ENCODE measurements at regions not wholly inside any gene's neighbourhood (a gene's known extent, or its start where the extent isn't known, plus 50 kb on each side); places are given as distances from the start of the nearest gene placed in this dataset.

DNA sequence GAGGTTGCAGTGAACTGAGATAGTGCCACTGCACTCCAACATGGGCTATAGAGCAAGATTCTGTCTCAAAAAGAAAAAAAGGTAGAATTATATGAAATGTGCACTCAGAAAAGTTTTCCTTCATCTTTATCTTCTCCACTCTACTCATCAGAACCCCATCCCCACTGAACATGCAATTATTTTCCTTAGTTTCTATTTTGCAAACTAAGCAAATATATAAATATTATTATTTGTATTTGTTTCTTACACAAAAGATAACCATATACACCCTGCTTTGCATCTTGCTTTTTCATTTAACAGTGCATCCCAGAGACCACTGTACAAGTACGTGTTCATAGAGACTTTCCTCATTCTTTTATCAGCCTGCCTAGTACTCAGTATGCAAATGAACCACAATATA, 68.0 kb upstream of the ACAN start:
- H3K4me3 ChIP-seq: no peak overlapping the region
- no peaks in the 10 kb centered on the region for H3K36me3 ChIP-seq
- no peak for FAIRE-seq
- H3K9me3 ChIP-seq: no peaks in the 10 kb centered on the region
- H3K27ac ChIP-seq: no peak overlapping the region
- intact Hi-C loops (cut with DNase I): no loop called here
- 63 to 76% methylated on average over 1 of the region's 1 CpG for WGBS, 2 donors
- no peaks in the 10 kb centered on the region for H3K4me1 ChIP-seq
- ATAC-seq: no peak
- H3K27me3 ChIP-seq: peaks cover 0 to 4% (median 0%) of the 10 kb centered on the region in 4 donors
- no peak for DNase-seq
- TF ChIP-seq, protein P1, sequence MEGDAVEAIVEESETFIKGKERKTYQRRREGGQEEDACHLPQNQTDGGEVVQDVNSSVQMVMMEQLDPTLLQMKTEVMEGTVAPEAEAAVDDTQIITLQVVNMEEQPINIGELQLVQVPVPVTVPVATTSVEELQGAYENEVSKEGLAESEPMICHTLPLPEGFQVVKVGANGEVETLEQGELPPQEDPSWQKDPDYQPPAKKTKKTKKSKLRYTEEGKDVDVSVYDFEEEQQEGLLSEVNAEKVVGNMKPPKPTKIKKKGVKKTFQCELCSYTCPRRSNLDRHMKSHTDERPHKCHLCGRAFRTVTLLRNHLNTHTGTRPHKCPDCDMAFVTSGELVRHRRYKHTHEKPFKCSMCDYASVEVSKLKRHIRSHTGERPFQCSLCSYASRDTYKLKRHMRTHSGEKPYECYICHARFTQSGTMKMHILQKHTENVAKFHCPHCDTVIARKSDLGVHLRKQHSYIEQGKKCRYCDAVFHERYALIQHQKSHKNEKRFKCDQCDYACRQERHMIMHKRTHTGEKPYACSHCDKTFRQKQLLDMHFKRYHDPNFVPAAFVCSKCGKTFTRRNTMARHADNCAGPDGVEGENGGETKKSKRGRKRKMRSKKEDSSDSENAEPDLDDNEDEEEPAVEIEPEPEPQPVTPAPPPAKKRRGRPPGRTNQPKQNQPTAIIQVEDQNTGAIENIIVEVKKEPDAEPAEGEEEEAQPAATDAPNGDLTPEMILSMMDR (IDR thresholded peaks at IDR 0.05): no peak

DNA sequence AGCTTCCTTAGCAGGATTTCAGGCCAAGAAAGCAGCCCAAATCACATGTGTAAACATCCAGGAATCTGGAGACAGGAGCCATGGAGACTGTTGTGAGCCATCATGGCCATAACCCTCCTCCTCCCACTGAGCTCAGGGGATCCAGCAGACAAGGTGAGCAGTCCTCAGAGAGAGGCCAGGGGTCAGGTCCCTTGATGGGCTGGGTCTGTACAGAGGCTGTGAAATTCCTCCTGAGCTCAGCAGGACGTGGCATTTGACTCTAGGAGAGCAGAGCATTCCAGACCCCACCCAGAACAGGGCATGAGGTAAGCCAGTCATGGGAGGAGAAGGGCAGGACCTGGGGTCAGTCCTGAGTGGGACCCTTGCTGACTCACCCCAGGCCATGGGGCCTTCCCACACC, 67.0 kb upstream of the ACAN start:
- DNase-seq: no peak
- Histone ChIP-seq H3K4me3 (no peak overlapping the region), H3K4me1 (no peaks in the 10 kb centered on the region), H3K27me3 (peaks cover 0 to 4% (median 0%) of the 10 kb centered on the region in 4 donors), H3K36me3 (no peaks in the 10 kb centered on the region), H3K9me3 (no peaks in the 10 kb centered on the region), H3K27ac (no peak overlapping the region)
- intact Hi-C loops (cut with DNase I): no loop called here
- ATAC-seq: no peak
- WGBS, 2 donors: 8 to 24% methylated on average over 1 of the region's 1 CpG
- FAIRE-seq: no peak
- TF ChIP-seq, protein P1 (IDR thresholded peaks at IDR 0.05): no peak

DNA sequence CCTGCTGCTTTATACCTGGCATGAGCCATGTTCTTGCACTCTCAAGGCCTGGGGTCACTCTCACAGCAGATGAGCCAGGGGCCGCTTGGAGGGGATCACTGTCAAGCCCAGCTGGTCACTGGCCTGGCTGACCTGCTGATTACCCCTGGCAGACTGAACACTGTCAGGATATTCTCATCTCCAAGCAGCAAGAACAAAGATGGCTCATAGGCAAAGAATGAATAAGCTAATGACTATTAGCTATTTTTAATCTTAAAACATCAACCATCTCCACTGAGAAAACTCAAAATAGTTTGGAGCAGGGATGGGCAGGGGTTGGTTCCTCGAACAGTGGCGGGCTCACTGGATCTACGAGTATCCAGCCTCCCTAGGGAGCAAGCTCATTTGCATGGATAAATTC, 64.4 kb upstream of the ACAN start:
- TF ChIP-seq, protein P1 (IDR thresholded peaks at IDR 0.05): no peak
- Histone ChIP-seq H3K9me3 (no peaks in the 10 kb centered on the region), H3K4me3 (no peak overlapping the region), H3K27ac (no peak overlapping the region), H3K36me3 (no peaks in the 10 kb centered on the region), H3K4me1 (no peaks in the 10 kb centered on the region), H3K27me3 (peaks cover 0 to 4% (median under 1%) of the 10 kb centered on the region in 4 donors)
- ATAC-seq: no peak
- intact Hi-C loops (cut with DNase I): no loop called here
- WGBS, 2 donors: 51 to 52% methylated on average over 4 of the region's 4 CpGs
- no peak for DNase-seq
- no peak for FAIRE-seq

DNA sequence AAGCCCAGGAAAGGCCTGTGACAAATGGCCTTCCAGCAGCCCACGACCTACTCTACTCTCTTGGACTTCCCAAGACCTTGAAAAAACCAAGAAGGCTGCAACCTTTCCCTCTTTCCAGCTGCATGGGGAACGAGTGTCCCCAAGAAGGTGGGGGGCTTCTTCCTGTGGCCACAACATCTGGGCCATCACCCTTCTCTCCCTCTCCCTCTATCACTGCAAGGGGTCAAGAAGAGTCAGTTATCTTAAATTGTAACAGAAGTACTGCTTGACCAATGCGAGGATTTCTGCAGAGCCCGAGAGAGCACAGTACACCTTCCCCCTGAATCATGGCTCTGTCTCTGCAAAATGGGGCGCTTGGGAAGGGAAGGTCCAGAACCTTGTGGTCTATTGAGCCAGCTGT, 63.7 kb upstream of the ACAN start:
- Histone ChIP-seq H3K27me3 (peaks cover 0 to 4% (median 2%) of the 10 kb centered on the region in 4 donors), H3K4me3 (no peak overlapping the region), H3K9me3 (no peaks in the 10 kb centered on the region), H3K36me3 (no peaks in the 10 kb centered on the region), H3K4me1 (no peaks in the 10 kb centered on the region), H3K27ac (no peak overlapping the region)
- no peak for DNase-seq
- FAIRE-seq: no peak
- TF ChIP-seq, protein P1 (IDR thresholded peaks at IDR 0.05): no peak
- ATAC-seq: no peak
- 65 to 68% methylated on average over 5 of the region's 5 CpGs for WGBS, 2 donors
- intact Hi-C loops (cut with DNase I): no loop called here

DNA sequence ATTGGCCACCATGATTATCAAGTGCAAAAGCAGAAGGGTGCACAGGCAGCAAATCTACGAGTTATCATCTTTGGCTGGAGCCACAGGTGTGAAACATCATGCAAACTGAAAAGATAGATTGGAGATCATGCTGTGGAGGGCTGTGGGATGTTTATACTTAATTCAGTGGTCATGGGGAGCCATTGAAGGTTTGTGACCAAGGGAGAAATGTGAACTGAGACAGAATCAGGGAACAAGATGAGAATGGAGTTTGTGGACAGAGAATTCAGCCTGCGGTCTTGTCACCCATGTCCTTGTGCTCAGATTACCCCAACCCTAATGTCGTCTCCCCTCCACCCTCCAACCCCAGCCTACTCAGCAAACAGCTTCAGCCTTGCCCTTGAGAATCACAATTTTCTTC, 62.9 kb upstream of the ACAN start:
- FAIRE-seq: no peak
- TF ChIP-seq, protein P1 (IDR thresholded peaks at IDR 0.05): no peak
- DNase-seq: no peak
- Histone ChIP-seq H3K36me3 (no peaks in the 10 kb centered on the region), H3K27me3 (peaks cover 0 to 4% (median under 1%) of the 10 kb centered on the region in 4 donors), H3K4me3 (no peak overlapping the region), H3K4me1 (no peaks in the 10 kb centered on the region), H3K9me3 (no peaks in the 10 kb centered on the region), H3K27ac (no peak overlapping the region)
- WGBS, 2 donors: 70 to 73% methylated on average over 3 of the region's 3 CpGs
- ATAC-seq: no peak
- intact Hi-C loops (cut with DNase I): no loop called here

Measured in pancreas (tissue), 10 donors.